Stimulated activated CD8-positive, alpha-beta memory T cell treated with anti-CD3 and anti-CD28 coated beads, Interleukin-4, amount 100 ng/mL, for 1 hour (primary cell): ENCODE measurements at regions not wholly inside any gene's neighbourhood (a gene's known extent, or its start where the extent isn't known, plus 50 kb on each side); places are given as distances from the start of the nearest gene placed in this dataset.
"Not testable (repeated sequence)": the region's sequence is repeated elsewhere in the genome, so short reads cannot be mapped to it uniquely, and the experiment has no call there.

Source experiments
- DNase-seq, 2 donors: peaks; one replicate each; pipeline ENCODE4 v3.0.0-alpha.2; 2020; ENCODE audit warnings: low read depth in 2 of 2, low spot score in 1 of 2

DNA sequence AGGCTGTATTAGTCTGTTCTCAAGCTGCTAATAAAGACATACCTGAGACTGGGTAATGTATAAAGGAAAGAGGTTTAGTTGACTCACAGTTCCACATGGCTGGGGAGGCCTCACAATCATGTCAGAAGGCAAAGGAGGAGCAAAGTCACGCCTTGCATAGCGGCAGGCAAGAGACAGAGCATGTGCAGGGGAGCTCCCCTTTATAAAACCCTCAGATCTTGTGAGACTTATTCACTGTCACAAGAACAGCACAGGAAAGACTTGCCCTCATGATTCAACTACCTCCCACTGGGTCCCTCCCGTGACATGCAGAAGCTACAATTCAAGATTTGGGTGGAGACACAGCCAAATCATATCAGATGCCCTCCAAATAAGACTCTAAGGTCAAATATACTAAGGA, 139.4 kb upstream of the TOP1 start:
- DNase-seq = not testable (repeated sequence)

DNA sequence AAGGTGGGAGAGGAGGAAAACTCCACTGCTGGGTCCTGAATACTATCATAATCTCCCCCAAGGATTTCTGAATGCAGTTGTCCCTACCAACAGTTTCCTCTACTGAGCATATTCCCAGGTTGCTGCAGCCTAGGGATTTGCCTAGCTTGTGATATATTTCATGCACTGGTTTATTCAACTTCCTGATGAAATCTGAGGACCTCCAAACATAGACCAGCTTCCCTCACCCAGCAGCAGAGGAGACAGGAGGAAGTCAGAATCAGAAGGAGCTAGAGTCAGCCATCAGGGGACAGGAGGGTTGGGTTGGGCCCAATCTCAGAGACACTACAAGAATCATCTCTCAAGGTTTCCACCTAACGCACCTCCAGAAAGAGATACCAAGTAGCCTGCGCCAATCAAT, 138.4 kb upstream of the TOP1 start:
- no peak for DNase-seq

DNA sequence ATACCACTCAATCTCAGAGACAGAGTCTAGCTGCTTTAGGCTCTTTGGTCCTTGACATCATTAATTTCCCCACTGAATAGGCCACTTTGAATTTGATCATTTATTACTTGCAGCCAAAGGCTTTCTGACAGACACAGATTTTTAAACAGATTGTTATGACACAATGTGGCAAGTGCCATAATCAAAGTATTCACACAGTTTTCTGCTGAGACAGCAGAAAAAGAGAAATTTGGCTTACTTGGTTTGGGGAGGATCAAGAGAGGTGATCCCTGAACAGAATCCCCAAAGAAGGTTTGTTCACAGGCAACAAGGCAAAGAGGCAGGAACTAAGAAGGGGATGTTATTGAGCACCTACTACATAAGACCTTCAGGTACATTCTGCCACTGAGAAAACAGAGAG, 138.0 kb upstream of the TOP1 start:
- DNase-seq = no peak

DNA sequence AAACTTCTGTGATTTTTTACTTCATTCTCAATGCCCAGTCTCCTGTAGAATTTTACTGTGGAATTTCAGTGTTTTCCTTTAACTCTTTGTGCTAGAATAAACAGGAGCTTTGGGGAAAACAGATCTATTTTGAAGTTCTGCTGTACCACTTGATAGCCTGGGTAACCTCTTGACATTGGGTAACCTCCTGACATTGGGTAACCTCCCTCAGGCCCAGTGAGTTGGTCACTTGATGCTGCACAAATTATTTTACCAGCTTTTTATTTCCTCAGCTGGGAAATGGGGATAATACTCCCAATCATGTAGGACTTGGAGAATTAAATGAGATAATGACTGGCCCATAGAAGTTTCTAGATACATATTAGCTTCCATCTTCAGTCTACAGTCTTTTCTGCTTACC, 137.3 kb upstream of the TOP1 start:
- no peak for DNase-seq

DNA sequence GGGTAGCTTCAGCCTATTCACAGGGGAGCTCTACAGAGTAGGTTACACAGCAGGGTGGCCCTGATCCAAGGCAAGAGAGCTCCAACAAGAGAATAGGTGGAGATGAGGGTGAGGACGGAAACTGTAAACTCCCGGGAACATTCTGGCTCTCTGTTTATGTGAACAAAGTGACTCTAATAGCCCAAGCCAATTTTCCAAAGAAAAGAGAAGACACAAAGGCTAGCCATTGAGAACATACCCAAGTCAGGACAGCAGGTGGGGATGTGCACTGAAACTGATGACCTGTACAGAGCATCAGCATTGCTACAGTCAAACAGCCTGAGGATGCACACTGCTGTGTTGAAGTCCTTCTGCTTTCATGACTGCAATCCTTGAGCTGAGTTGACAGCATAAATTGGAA, 136.0 kb upstream of the TOP1 start:
- no peak for DNase-seq

DNA sequence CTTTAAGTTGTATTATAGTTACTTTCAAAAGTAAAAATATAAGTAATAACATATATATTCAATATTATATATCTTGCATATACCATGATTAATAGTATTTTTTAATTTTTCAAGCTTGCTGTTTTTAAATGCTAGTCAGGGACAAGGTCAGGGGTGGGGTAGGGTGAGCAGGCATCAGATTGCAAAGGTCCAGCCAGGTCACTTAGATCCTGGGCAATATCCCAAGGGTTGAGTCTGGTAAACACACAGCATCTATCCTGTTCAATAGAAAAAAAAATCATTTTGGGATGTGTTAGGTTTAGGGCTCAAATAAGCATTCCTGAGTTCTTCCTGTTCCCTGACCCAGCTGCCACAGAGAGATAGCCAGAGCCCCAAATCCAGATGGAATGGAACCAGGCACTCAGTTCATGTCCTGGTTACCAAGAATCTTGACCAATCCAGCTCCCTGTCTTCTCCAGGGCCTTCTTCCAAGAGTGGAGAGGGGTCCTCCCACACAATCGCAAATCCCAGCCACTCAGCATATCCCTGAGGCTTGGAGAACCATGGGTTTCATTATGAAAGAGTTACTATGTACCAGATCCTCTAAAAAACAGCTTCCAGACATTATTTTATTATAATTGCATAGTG, 134.9 kb upstream of the TOP1 start:
- no peak for DNase-seq

DNA sequence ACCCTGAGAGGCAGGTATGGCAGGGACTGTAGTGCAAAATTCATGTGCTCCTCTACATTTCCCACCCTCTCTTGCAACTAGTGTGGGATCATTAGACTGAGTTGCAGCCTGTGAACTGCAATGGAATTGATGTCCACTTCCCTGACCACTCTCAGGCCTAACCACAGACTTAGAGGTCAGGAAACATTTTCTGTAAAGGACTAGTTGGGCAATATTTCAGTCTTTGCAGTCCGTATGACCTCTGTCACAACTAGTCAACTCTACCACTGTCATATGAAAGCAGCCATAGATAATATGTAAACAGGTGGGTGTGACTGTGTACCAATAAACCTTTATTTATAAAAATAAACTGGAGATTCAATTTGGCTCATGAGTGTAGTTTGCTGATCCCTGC, 134.4 kb upstream of the TOP1 start:
- DNase-seq = no peak

DNA sequence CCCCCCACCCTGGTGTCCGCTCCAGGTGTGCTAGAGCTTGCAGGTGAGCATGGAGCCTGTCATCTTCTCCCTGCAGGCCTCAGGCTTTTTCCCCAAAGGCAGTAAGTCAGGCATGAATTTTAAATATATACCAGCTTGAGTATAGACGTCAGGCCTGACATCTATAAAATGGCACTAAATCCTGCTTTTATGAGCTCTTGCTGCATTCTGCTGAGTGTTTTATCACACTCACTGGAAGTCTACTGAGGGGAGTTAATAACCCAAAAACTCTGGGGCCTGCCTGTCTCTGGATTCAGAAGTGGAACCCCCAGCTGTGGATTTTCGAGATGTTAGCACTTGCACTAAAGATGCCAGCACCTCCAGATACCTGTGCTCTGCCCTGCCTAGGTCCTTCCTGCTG, 133.4 kb upstream of the TOP1 start:
- no peak for DNase-seq

DNA sequence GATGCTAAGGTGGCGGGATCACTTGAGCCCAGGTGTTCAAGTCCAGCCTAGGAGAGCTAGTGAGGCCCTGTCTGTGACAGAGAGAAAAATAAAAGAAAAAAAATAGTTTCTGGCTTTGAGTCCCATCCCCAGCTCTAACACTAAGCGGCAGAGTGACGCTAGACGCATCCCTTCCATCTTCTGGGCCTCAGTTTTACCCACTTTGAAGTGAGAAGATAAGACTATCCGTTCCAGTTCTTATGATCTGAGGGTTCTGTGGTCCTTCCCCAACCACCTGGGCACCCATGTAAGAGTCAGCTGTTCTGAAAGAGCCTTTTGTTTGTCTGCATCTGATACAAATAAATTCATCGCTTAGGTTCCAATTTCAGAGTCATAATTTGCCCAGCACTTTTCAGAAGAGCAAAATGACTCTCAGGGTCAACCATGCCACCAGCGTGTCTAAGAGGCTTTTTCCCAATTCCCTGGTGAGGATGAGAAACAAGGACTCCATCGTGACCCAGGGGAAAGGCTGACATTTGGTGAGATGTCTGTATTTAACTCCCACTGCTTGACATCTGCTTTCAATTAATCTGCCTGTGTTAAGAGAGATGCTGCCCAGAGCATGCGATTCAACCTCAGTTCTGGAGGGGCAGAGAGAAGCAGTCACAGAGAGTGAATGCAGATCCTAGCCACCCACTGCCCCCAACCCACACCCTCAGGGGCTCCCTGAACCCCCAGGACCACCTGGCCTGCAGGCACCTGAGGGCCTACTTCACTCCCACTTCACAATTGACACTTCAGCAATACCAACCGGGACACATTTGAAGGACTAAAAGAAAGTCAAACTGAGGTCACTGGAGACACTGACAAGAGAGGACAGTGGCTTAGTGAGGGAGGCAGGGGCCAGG, 131.6 kb upstream of the TOP1 start:
- no peak for DNase-seq

DNA sequence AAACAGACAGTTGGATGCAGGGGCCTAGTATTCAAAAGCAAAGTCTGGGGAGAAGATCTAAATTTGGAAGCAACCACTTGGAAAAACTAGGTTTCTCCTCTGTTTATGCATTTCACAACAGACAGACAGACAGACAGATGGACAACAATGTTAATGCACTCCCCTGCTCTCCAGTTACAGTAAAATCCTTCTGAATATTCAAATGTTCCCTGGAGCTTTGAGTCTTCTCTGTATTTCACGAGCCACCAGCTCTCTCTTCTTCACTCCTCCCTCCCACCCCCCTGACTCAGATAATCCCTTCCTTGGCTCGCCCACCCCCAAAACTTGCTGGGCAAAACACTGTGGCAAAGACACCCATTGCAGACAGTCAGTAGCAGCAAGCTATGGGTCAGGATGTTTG, 129.3 kb upstream of the TOP1 start:
- DNase-seq = no peak

DNA sequence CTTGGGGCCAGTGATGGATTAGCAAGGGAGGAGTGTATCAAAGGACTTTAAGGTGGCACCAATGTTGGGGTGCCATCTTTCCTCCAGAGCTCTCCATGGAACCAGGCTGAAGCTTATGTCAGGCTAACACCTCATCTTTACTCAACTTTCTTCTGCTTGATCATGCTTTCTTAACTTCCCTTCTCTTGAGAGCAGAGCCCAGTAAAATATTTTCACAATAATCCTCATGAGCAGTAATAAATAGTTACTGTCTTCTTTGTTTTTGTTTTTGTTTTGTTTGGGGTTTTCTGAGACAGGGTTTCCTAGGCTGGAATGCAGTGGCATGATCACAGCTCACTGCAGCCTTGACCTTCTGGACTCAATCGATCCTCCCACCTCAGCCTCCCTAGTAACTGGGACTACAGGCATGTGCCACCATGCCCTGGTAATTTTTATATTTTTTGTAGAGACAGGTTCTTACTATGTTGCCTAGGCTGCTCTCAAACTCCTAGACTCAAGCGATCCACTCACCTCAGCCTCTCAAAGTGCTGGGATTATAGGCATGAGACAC, 127.9 kb upstream of the TOP1 start:
- DNase-seq = no peak

DNA sequence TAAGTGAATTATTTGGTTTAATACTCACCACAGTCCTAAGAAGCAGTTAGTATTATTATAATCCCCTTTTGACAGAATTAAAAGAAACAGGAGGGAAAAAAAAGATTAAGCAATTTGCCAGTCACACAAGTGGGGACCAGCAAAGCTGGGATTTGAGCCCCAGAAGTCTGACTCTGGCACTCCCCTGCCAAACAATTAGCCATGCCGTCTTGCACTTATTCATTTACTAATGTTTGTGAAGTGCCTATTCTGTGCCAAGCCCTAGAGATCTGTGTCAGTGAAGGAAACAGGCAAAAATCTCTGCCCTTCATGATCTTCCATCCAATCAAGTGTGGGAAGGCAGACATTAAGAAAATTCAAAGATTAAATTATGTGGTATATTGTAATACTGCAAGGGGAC, 126.0 kb upstream of the TOP1 start:
- no peak for DNase-seq

DNA sequence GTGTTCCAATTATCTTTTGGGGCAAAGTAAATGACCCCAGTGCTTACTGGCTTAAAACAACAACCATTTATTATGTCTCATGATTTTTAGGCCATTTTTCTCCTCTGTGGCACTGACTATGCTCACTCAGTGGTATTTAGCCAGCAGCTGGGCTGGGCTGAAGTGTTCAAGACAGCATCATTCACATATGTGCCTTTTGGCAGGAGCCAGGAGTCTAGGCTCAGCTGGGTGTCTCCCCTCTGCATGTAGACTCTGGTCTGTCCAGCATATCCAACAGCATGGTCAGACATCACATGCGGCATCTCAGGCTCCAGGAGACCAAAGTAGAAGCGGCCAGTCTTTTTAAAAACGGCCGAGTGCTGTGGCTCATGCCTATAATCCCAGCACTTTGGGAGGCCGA, 120.3 kb upstream of the TOP1 start:
- DNase-seq = no peak

DNA sequence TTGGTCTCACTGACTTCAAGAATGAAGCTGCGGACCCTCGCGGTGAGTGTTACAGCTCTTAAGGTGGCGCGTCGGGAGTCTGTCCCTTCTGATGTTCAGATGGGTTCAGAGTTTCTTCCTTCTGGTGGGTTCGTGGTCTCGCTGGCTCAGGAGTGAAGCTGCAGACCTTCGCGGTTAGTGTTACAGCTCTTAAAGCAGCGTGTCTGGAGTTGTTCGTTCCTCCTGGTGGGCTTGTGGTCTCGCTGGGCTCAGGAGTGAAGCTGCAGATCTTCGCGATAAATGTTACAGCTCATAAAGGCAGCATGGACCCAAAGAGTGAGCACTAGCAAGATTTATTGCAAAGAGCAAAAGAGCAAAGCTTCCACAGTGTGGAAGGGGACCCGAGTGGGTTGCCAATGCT, 119.1 kb upstream of the TOP1 start:
- not testable (repeated sequence) for DNase-seq

DNA sequence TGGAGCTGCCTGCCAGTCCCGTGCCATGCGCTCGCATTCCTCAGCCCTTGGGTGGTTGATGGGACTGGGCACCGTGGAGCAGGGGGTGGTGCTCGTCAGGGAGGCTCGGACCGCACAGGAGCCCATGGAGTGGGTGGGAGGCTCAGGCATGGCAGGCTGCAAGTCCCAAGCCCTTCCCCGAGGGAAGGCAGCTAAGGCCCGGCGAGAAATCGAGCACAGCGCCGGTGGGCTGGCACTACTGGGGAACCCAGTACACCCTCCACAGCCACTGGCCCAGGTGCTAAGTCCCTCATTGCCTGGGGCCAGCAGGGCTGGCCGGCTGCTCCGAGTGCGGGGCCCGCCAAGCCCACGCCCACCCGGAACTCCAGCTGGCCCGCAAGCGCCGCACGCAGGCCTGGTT, 118.2 kb upstream of the TOP1 start:
- not testable (repeated sequence) for DNase-seq

DNA sequence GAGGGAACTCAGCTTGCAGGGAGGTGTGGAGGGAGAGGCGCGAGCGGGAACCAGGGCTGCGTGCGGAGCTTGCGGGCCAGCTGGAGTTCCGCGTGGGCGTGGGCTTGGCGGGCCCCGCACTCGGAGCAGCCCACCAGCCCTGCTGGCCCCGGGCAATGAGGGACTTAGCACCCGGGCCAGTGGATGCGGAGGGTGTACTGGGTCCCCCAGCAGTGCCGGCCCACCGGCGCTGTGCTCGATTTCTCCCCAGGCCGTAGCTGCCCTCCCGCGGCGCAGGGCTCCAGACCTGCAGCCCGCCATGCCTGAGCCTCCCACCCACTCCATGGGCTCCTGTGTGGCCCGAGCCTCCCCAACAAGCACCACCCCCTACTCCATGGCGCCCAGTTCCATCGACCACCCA, 117.5 kb upstream of the TOP1 start:
- not testable (repeated sequence) for DNase-seq

DNA sequence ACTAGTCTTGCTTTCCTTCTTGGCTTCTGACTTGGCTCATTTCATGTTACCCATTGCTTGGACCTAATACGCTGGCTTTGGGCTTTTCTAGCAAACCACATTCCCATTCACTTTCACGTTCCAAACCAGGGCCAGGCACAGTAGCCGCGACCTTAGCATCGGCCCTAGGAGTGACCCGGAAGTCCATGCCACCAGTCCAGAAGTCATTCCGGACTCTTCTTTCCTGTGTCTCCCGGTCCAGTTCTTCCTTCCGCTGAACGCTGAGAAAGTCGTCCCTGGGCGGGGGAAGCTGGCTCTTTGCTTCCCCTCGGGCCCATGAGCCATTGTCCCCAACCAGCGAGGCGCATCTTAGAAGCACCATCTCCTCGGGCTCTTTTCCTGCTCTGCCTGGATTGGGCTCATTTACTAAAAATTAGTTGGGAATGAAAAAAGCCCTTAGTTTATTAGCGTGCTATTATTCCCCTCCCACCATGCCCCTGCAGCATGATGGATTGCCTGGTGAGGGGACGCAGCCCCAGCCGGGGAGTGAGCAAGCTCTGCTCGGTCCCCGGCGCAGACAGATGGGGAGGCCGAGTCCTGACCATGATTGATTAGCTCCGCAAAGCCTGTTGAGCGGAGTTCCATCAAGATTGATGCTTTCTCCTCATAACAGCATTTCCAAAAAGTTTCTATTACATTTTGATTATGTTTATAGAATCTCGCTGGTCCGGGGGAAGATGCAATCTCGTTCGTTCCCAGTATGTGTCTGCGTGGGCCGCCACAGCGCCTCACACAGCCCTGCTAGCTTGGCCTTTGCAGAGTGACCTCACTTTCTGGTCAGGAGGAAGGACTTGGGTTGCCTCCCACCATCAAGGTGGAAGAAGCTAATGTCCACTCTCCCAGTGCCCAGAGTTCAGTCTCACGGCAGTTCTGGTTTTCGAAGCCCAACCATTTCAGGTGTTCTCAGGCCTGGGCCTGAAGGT, 115.1 kb upstream of the TOP1 start:
- DNase-seq = no peak

DNA sequence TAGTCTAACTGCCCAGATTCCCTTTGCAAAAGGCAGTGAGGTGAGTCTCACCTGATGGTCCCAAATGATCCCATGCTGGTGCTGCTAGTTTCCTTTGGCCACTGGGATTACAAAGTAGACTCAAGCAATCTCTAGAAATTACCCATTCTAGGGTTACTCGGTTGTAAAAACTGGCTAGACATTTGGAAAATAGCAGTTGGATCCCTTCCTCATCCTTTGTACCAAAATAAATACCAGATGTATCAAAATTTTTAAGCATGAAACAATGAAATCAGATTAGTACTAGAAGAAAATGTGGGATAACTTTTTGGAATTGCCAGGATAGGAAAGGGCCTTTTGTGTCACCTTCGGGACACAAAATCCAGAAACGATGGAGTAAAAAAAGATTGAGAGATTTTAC, 112.9 kb upstream of the TOP1 start:
- DNase-seq = no peak

DNA sequence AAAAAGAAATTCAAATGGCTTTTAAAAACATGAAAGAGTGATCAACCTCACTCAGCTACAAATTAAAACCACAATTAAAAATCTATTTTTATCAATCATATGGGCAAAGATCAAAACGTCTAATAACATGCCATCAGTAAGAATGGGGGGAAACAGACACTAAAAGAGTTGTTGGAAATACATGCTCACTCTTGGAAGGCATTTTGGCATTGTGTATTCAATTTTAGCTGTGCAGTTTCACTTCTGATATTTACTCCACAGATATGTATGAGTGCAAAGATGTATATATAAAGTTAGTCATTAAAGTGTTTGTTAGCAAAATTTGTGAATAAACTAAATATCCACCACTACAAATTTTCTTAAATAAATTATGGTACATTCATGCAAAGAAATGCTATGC, 112.3 kb upstream of the TOP1 start:
- no peak for DNase-seq

DNA sequence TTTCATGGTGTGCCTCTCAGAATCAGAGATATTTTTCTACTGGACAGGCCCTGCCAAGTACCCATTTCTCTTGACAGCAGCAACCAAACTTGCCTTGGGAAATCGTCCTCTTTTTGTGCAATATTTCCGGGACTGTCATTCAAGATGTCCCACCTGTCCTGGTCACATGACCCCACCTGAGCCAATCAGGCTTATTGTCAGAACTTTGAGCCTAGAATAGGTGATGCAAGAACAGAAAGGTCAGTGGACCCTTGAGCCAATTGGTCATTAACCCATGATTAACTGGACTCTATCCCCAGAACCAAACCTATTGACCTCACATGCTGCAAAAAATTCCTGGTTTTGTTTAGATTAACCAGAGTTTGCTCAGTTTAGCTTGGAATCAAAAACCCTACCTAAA, 108.3 kb upstream of the TOP1 start:
- no peak for DNase-seq

DNA sequence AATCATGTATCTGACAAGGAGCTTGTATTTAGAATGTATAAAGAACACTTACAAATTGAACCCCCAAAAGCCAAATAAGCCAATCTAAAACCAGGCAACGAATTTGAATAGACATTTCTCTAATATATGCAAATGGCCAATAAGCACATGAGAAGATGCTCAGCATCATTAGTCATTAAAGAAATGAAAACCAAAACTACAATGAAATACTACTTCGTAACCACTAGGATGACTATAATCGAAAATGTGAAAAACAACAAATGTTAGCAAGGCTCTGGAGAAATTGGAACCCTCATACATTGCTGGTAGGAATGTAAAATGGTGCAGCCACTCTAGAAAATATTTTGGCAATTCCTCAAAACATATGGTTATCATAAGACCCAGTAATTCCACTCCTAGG, 105.8 kb upstream of the TOP1 start:
- DNase-seq = no peak
